ENCODE measurements at regions not wholly inside any gene's neighbourhood (a gene's known extent, or its start where the extent isn't known, plus 50 kb on each side); places are given as distances from the start of the nearest gene placed in this dataset.

GRCh38 chr12:40156021-40156764 lies 50.3 kb upstream of the SLC2A13 start:
- Histone ChIP-seq H4K20me1 (ENCODE audit: low read length) (no peaks in the 10 kb centered on the region), H3K9me3 (ENCODE audit: low read length) (no peaks in the 10 kb centered on the region), H3F3A (ENCODE audit: low read length, unreplicated experiment) (no peaks in the 10 kb centered on the region), H3K36me3 (ENCODE audit: low read depth, low read length) (no peaks in the 10 kb centered on the region), H3K9ac (ENCODE audit: low read length) (no peak overlapping the region), H2AFZ (ENCODE audit: low read length) (no peak overlapping the region), H3K27ac (ENCODE audit: low read length) (no peak overlapping the region), H3K4me3 (ENCODE audit: low read length) (no peak overlapping the region), H3K27me3 (ENCODE audit: low read length) (peaks cover 20% of the 10 kb centered on the region; the same call in 1 of the 2 replicates), H3K79me2 (ENCODE audit: low read length) (no peaks in the 10 kb centered on the region), H3K4me2 (ENCODE audit: low read length) (no peak overlapping the region), H3K4me1 (ENCODE audit: insufficient read depth, low read length) (no peaks in the 10 kb centered on the region), H3K9me2 (replicated peaks; ENCODE audit: low read length) (no peaks in the 10 kb centered on the region)
- TF ChIP-seq EZH2 (IDR thresholded peaks at IDR 0.05; ENCODE audit: low read length, unreplicated experiment) (no peak), EZH2phosphoT487 (IDR thresholded peaks at IDR 0.05; ENCODE audit: borderline replicate concordance, low read length) (no peak), CTCF (conservative IDR thresholded peaks at IDR 0.05; ENCODE audit: low read depth, low read length) (no peak)
- no TSS peak for BruUV-seq (replicated peaks)
- no peak for ATAC-seq
- ChIA-PET CTCF (no interaction called here), POLR2A (ENCODE audit: unreplicated experiment) (no interaction called here)
- intact Hi-C loops (cut with micrococcal nuclease): loop anchor here (10.0 kb wide), 1 partner anchor 769 kb away; no protein-coding TSS in a partner anchor
- no peak for DNase-seq

Measured in PC-3 (cell line).